Liver (tissue), 3 donors: ENCODE measurements at regions not wholly inside any gene's neighbourhood (a gene's known extent, or its start where the extent isn't known, plus 50 kb on each side); places are given as distances from the start of the nearest gene placed in this dataset.

ENCODE experiments used
- ATF3 ChIP-seq: IDR thresholded peaks from 2 replicates; pipeline ENCODE4 v1.6.1; 2016; ENCODE audit warnings: antibody characterized with exemption
- FOXA2 ChIP-seq: IDR thresholded peaks from 2 replicates; pipeline ENCODE4 v1.6.1; 2016; ENCODE audit warnings: antibody characterized with exemption
- GABPA ChIP-seq, 2 donors: IDR thresholded peaks in 1 of 2; conservative IDR thresholded peaks in 1 of 2; 2 replicates each; pipeline ENCODE4 v1.6.1; 2016; ENCODE audit warnings: antibody characterized with exemption in 2 of 2, mild to moderate bottlenecking in 1 of 2, moderate library complexity in 1 of 2
- JUND ChIP-seq, 2 donors: IDR thresholded peaks; 2 replicates each; pipeline ENCODE4 v1.6.1; 2016; ENCODE audit warnings: antibody characterized with exemption in 2 of 2
- RAD21 ChIP-seq, 2 donors: IDR thresholded peaks; 2 replicates each; pipeline ENCODE4 v1.6.1; 2016; ENCODE audit warnings: antibody characterized with exemption in 2 of 2, mild to moderate bottlenecking in 2 of 2
- SP1 ChIP-seq: IDR thresholded peaks from 2 replicates; pipeline ENCODE4 v1.6.1; 2018; ENCODE audit warnings: antibody characterized with exemption, mild to moderate bottlenecking
- TAF1 ChIP-seq: conservative IDR thresholded peaks from 2 replicates; pipeline ENCODE4 v1.6.1; 2016; ENCODE audit warnings: antibody characterized with exemption, mild to moderate bottlenecking
- YY1 ChIP-seq: IDR thresholded peaks from 2 replicates; pipeline ENCODE4 v1.6.1; 2016; ENCODE audit warnings: antibody characterized with exemption, mild to moderate bottlenecking
- TF ChIP-seq, protein P1 (sequence below): fragments of 150-350 bp; IDR thresholded peaks from 2 replicates; pipeline ENCODE4 v1.5.1; 2017; ENCODE audit warnings: improper control_type of control experiment, low read depth, low read length; ENCODE audit not compliant: missing input control
- TF ChIP-seq, protein P2 (sequence below): IDR thresholded peaks from 2 replicates; pipeline ENCODE4 v1.6.1; 2016; ENCODE audit warnings: antibody characterized with exemption, mild to moderate bottlenecking
- donor health status: healthy.
- donor health status: healthy.

DNA sequence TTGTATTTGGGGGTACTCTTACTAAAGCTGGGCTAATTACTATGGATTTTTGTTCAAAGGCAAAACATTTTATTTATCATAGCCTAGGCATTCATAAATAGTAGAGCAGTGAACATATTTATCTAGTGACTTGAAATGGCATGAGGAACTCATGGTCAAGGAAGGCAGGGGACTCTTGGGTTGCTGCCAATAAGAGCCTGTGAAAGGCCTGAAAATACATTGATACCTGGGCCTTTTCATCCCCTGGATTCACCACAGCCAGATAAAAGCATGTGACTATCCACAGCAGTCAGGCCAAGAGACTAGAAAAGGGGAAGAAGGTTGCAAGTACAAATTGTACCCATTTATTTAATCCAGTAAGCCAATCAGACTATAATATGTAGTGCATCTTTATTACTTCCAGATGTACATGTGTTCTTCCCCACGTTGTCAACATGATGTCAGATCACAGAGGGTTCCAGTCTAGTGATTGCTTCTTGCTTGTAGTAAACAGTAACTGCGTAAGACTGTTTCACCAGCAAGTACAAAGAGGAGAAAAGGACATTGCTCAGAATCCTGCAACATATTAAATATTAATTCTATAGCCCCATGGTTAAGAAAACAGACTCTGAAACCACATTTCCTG lies 409.7 kb downstream of the NOVA1 start:
- TF ChIP-seq JUND (IDR thresholded peaks at IDR 0.05) (no peak), GABPA (IDR thresholded peaks at IDR 0.05 in 1 of 2, conservative IDR thresholded peaks at IDR 0.05 in 1 of 2) (no peak), TAF1 (no peak), YY1 (no peak), FOXA2 (no peak), RAD21 (IDR thresholded peaks at IDR 0.05) (no peak), SP1 (no peak), ATF3 (no peak)
- TF ChIP-seq, protein P1, sequence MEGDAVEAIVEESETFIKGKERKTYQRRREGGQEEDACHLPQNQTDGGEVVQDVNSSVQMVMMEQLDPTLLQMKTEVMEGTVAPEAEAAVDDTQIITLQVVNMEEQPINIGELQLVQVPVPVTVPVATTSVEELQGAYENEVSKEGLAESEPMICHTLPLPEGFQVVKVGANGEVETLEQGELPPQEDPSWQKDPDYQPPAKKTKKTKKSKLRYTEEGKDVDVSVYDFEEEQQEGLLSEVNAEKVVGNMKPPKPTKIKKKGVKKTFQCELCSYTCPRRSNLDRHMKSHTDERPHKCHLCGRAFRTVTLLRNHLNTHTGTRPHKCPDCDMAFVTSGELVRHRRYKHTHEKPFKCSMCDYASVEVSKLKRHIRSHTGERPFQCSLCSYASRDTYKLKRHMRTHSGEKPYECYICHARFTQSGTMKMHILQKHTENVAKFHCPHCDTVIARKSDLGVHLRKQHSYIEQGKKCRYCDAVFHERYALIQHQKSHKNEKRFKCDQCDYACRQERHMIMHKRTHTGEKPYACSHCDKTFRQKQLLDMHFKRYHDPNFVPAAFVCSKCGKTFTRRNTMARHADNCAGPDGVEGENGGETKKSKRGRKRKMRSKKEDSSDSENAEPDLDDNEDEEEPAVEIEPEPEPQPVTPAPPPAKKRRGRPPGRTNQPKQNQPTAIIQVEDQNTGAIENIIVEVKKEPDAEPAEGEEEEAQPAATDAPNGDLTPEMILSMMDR = no peak
- TF ChIP-seq, protein P2, sequence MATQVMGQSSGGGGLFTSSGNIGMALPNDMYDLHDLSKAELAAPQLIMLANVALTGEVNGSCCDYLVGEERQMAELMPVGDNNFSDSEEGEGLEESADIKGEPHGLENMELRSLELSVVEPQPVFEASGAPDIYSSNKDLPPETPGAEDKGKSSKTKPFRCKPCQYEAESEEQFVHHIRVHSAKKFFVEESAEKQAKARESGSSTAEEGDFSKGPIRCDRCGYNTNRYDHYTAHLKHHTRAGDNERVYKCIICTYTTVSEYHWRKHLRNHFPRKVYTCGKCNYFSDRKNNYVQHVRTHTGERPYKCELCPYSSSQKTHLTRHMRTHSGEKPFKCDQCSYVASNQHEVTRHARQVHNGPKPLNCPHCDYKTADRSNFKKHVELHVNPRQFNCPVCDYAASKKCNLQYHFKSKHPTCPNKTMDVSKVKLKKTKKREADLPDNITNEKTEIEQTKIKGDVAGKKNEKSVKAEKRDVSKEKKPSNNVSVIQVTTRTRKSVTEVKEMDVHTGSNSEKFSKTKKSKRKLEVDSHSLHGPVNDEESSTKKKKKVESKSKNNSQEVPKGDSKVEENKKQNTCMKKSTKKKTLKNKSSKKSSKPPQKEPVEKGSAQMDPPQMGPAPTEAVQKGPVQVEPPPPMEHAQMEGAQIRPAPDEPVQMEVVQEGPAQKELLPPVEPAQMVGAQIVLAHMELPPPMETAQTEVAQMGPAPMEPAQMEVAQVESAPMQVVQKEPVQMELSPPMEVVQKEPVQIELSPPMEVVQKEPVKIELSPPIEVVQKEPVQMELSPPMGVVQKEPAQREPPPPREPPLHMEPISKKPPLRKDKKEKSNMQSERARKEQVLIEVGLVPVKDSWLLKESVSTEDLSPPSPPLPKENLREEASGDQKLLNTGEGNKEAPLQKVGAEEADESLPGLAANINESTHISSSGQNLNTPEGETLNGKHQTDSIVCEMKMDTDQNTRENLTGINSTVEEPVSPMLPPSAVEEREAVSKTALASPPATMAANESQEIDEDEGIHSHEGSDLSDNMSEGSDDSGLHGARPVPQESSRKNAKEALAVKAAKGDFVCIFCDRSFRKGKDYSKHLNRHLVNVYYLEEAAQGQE = no peak
